ENCODE measurements at regions not wholly inside any gene's neighbourhood (a gene's known extent, or its start where the extent isn't known, plus 50 kb on each side); places are given as distances from the start of the nearest gene placed in this dataset.

GRCh38 chr13:70297189-70297616, 189.0 kb upstream of the KLHL1 start:
- TF ChIP-seq CTCF (IDR thresholded peaks at IDR 0.05): no peak
- no peak for TF ChIP-seq POLR2A (IDR thresholded peaks at IDR 0.05)
